ENCODE measurements at regions not wholly inside any gene's neighbourhood (a gene's known extent, or its start where the extent isn't known, plus 50 kb on each side); places are given as distances from the start of the nearest gene placed in this dataset.

DNA sequence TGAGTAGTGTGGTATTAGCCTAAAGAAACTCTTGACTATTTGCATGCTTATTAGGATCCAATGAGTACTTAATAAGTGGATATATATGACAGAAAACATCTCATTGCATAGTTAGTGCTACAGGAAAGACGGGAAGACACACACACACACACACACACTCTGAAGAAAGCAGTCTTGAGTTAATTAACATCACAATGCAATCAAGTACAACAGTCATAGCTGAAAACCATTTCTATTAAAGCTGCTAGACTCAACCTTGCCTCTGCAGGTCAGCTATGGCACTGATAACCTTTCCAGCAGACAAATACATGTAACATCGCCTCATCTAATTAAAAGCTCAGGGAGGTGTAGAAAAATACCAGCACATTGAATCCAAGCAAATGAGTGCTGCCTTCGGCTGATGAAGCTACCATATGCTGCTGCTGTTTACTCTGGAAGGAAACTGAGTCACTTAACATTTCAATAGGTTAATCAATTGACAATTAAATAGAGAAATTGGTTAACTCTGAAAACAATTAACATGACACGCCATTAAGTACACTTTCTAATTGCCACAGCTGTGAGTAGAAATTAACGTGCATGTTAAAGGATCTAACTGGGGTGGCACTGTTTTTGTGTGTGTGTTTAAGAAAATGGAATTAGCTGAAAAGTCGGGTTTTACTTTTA, 93.2 kb upstream of the OTX2 start:
- no peaks in the 10 kb centered on the region for H3K9me3 Mint-ChIP-seq
- no peaks in the 10 kb centered on the region for H3K9me3 ChIP-seq (ENCODE audit: control insufficient read depth, low read length)
- H3K27ac ChIP-seq (ENCODE audit: low read depth, low read length): no peak overlapping the region
- H3K27me3 ChIP-seq (ENCODE audit: control insufficient read depth, insufficient read depth, low read length, poor library complexity, severe bottlenecking): no peaks in the 10 kb centered on the region
- H3K4me3 Mint-ChIP-seq: no peak overlapping the region
- no peaks in the 10 kb centered on the region for H3K4me1 ChIP-seq (ENCODE audit: control insufficient read depth, insufficient read depth, low read length)
- no peak for DNase-seq
- no peaks in the 10 kb centered on the region for H3K36me3 Mint-ChIP-seq (ENCODE audit: low read depth)
- TF ChIP-seq, protein P1, sequence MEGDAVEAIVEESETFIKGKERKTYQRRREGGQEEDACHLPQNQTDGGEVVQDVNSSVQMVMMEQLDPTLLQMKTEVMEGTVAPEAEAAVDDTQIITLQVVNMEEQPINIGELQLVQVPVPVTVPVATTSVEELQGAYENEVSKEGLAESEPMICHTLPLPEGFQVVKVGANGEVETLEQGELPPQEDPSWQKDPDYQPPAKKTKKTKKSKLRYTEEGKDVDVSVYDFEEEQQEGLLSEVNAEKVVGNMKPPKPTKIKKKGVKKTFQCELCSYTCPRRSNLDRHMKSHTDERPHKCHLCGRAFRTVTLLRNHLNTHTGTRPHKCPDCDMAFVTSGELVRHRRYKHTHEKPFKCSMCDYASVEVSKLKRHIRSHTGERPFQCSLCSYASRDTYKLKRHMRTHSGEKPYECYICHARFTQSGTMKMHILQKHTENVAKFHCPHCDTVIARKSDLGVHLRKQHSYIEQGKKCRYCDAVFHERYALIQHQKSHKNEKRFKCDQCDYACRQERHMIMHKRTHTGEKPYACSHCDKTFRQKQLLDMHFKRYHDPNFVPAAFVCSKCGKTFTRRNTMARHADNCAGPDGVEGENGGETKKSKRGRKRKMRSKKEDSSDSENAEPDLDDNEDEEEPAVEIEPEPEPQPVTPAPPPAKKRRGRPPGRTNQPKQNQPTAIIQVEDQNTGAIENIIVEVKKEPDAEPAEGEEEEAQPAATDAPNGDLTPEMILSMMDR (conservative IDR thresholded peaks at IDR 0.05): no peak
- no peak overlapping the region for H3K27ac Mint-ChIP-seq
- WGBS, 2 experiments (ENCODE audit: insufficient coverage in 1 of 2, insufficient read length in 1 of 2): 50 to 56% methylated on average over 3 to 6 of the region's 6 CpGs
- H3K27me3 Mint-ChIP-seq (ENCODE audit: insufficient read depth): no peaks in the 10 kb centered on the region
- no peaks in the 10 kb centered on the region for H3K36me3 ChIP-seq (ENCODE audit: control insufficient read depth, insufficient read depth, low read length)
- H3K4me3 ChIP-seq (ENCODE audit: low read length): no peak overlapping the region
- no peak overlapping the region for H3K9ac ChIP-seq (ENCODE audit: extremely low read depth, low read length, poor library complexity, severe bottlenecking)
- H3K4me1 Mint-ChIP-seq: peaks cover 54% of the 10 kb centered on the region

DNA sequence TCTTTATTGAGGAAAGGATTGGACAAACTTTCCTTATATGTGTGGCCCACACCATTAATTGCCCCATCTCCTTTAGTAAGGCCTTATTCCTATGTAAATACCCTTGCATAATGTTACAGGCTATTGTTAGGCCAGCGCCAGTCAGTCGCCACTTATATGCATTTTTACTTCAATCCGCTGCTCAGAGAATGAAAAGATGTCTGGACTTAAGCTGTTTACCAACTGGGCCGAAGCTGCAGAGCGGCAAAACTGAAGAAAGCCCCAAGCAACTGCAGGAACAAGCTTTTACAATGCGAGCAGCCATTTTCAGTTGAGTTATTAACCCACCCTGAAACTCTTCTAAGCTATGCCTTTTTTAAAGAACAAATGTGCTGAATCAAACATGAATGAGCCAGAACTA, 92.1 kb upstream of the OTX2 start:
- TF ChIP-seq, protein P1 (conservative IDR thresholded peaks at IDR 0.05): no peak
- Mint-ChIP-seq H3K4me3 (no peak overlapping the region), H3K4me1 (peaks cover 62% of the 10 kb centered on the region), H3K9me3 (no peaks in the 10 kb centered on the region), H3K27me3 (ENCODE audit: insufficient read depth) (peaks cover 1% of the 10 kb centered on the region), H3K27ac (peak overlapping the region; percentile 56), H3K36me3 (ENCODE audit: low read depth) (no peaks in the 10 kb centered on the region)
- DNase-seq: no peak
- no peak overlapping the region for H3K4me3 ChIP-seq (ENCODE audit: low read length)
- H3K36me3 ChIP-seq (ENCODE audit: control insufficient read depth, insufficient read depth, low read length): no peaks in the 10 kb centered on the region
- peak overlapping the region; percentile 69 for H3K27ac ChIP-seq (ENCODE audit: low read depth, low read length)
- no peaks in the 10 kb centered on the region for H3K9me3 ChIP-seq (ENCODE audit: control insufficient read depth, low read length)
- H3K9ac ChIP-seq (ENCODE audit: extremely low read depth, low read length, poor library complexity, severe bottlenecking): no peak overlapping the region
- H3K27me3 ChIP-seq (ENCODE audit: control insufficient read depth, insufficient read depth, low read length, poor library complexity, severe bottlenecking): no peaks in the 10 kb centered on the region
- 54 to 62% methylated on average over 6 of the region's 6 CpGs for WGBS, 2 experiments (ENCODE audit: insufficient coverage in 1 of 2, insufficient read length in 1 of 2)
- no peaks in the 10 kb centered on the region for H3K4me1 ChIP-seq (ENCODE audit: control insufficient read depth, insufficient read depth, low read length)

DNA sequence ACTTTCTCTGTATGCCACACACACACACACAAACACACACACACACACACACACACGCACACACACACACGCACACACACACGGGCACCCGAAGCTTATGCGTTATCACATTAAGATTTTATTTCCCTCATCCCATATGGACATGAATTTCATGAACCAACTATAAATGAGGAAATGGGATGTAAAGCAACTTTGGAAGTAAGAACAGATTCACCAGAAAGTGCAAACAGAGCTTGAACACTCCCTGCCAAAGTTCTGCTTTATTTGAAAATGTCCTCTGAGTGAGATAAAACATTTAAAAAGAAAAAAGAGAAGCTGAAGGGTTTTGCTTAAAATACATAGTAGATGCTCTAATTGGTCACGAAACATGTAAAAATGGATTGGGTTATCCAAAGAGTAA, 90.4 kb upstream of the OTX2 start:
- no peaks in the 10 kb centered on the region for H3K4me1 ChIP-seq (ENCODE audit: control insufficient read depth, insufficient read depth, low read length)
- Mint-ChIP-seq H3K4me1 (peaks cover 67% of the 10 kb centered on the region), H3K27ac (no peak overlapping the region), H3K4me3 (no peak overlapping the region), H3K9me3 (no peaks in the 10 kb centered on the region), H3K36me3 (ENCODE audit: low read depth) (no peaks in the 10 kb centered on the region), H3K27me3 (ENCODE audit: insufficient read depth) (peaks cover 7% of the 10 kb centered on the region)
- WGBS, 2 experiments (ENCODE audit: insufficient coverage in 1 of 2, insufficient read length in 1 of 2): 51% methylated on average over 3 of the region's 6 CpGs; no CpG with 5 or more reads in 1 of the 2 experiments
- H3K36me3 ChIP-seq (ENCODE audit: control insufficient read depth, insufficient read depth, low read length): no peaks in the 10 kb centered on the region
- TF ChIP-seq, protein P1 (conservative IDR thresholded peaks at IDR 0.05): no peak
- no peaks in the 10 kb centered on the region for H3K27me3 ChIP-seq (ENCODE audit: control insufficient read depth, insufficient read depth, low read length, poor library complexity, severe bottlenecking)
- no peak overlapping the region for H3K27ac ChIP-seq (ENCODE audit: low read depth, low read length)
- H3K9ac ChIP-seq (ENCODE audit: extremely low read depth, low read length, poor library complexity, severe bottlenecking): no peak overlapping the region
- no peaks in the 10 kb centered on the region for H3K9me3 ChIP-seq (ENCODE audit: control insufficient read depth, low read length)
- DNase-seq: no peak
- no peak overlapping the region for H3K4me3 ChIP-seq (ENCODE audit: low read length)
